ENCODE measurements at regions not wholly inside any gene's neighbourhood (a gene's known extent, or its start where the extent isn't known, plus 50 kb on each side); places are given as distances from the start of the nearest gene placed in this dataset.
"Not testable (repeated sequence)": the region's sequence is repeated elsewhere in the genome, so short reads cannot be mapped to it uniquely, and the experiment has no call there.

GRCh38 chr9:39632071-39632470 is 276.6 kb downstream of the SPATA31A1 start:
- TF ChIP-seq CTCF (IDR thresholded peaks at IDR 0.05); POLR2A (IDR thresholded peaks at IDR 0.05; ENCODE audit: low read length); JUNB (IDR thresholded peaks at IDR 0.05); ZSCAN20 (CRISPR knock-in tag; IDR thresholded peaks at IDR 0.05): not testable (repeated sequence)

Data from A549 (cell line).